ENCODE measurements at regions not wholly inside any gene's neighbourhood (a gene's known extent, or its start where the extent isn't known, plus 50 kb on each side); places are given as distances from the start of the nearest gene placed in this dataset.

DNA sequence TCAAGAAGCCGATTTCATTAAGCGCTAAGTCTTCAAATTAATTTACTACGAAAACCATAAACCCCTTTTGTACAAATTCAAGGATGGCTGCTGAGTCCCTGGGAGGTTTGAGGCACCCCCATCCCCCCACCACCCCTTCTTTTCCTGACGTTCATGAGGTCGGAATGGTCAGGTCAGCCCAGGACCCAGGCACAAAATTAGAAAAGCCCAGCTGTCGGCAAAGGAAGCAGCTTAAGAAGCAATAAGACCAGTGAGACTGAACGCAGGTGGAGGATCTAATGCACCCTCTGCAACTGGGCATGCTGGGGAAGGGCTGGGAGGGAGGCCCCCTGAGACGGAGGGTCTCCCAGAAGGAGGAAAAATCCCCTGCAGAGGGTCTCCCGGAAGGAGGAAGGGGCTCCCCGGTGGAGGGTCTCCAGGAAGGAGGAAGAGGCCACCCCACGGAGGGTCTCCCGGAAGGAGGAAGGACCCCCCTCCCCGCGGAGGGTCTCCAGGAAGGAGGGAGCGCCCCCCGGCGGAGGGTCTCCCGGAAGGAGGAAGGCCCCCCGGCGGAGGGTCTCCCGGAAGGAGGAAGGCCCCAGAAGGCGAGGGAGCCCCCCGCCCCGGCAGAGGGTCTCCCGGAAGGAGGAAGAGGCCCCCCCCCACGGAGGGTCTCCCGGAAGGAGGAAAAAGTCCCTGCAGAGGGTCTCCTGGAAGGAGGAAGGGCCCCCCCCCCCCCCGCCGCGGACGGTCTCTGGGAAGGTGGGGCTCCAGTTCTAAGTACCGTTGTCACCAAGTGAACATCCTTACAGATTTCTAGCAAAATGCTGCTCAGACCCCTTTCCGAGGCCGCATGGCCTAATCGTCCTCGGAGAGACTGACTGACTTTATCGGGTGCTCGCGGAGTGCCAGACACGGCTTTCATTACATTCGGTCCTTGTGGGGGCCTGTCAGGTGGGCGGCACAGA lies 74.4 kb upstream of the FCN1 start:
- H3K4me3 ChIP-seq (ENCODE audit: low read length): no peak overlapping the region
- no peak for DNase-seq (ENCODE audit: low read depth)
- no peak for TF ChIP-seq CTCF (IDR thresholded peaks at IDR 0.05; ENCODE audit: insufficient read depth, low read depth, low read length, missing control alignments)

DNA sequence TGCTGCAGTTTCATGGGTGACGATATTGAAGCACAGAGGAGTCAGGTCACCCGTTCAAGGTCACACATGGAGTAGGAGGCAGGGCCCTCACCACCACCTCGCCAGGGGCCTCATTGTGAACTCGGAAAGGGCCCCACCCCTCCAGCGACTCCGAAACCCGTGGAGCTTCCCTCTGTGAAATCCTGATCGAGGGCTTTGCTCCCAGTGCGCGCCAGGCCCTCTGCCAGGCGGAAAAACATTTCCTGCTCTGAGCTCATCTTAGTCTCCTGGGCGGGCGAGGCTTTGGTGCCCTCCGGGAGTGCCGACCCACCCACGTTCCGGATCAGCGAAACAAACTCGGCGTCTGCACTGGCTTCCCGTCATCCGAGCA lies 75.0 kb upstream of the FCN1 start:
- DNase-seq (ENCODE audit: low read depth): no peak
- no peak overlapping the region for H3K4me3 ChIP-seq (ENCODE audit: low read length)
- no peak for TF ChIP-seq CTCF (IDR thresholded peaks at IDR 0.05; ENCODE audit: insufficient read depth, low read depth, low read length, missing control alignments)

- DNase-seq (ENCODE audit: low read depth): no peak
- TF ChIP-seq CTCF (IDR thresholded peaks at IDR 0.05; ENCODE audit: insufficient read depth, low read depth, low read length, missing control alignments): no peak
- no peak overlapping the region for H3K4me3 ChIP-seq (ENCODE audit: low read length)
Observed at GRCh38 chr9:134993416-134993815, 75.7 kb upstream of the FCN1 start.

GRCh38 chr9:134993996-134994720 lies 76.4 kb upstream of the FCN1 start:
- no peak for TF ChIP-seq CTCF (IDR thresholded peaks at IDR 0.05; ENCODE audit: insufficient read depth, low read depth, low read length, missing control alignments)
- no peak overlapping the region for H3K4me3 ChIP-seq (ENCODE audit: low read length)
- DNase-seq (ENCODE audit: low read depth): no peak

- H3K4me3 ChIP-seq (ENCODE audit: low read length): no peak overlapping the region
- TF ChIP-seq CTCF (IDR thresholded peaks at IDR 0.05; ENCODE audit: insufficient read depth, low read depth, low read length, missing control alignments): no peak
- DNase-seq (ENCODE audit: low read depth): no peak
Observed at GRCh38 chr9:134994926-134995791, 77.4 kb upstream of the FCN1 start.

DNA sequence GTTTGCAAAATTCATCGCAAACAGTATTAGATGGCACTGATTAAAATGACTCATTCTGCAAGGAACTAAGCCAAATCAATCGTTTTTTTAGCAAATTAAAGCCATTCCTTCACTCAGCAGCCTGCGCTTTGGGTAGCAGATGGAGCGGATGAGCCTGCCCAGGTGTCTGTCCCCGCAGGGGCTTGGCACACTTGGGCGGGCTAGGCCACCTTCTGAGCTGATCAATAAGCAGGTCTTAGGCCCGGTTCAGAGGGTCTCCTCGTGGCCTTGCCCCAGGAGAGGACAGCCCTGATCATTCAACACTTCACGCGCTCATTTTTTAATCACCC lies 78.0 kb upstream of the FCN1 start:
- DNase-seq (ENCODE audit: low read depth): no peak
- no peak for TF ChIP-seq CTCF (IDR thresholded peaks at IDR 0.05; ENCODE audit: insufficient read depth, low read depth, low read length, missing control alignments)

More for the DNA sequence above, 78.0 kb upstream of the FCN1 start:
- H3K4me3 ChIP-seq (ENCODE audit: low read length): no peak overlapping the region
